Heart right ventricle (tissue), 16 donors: ENCODE measurements at regions not wholly inside any gene's neighbourhood (a gene's known extent, or its start where the extent isn't known, plus 50 kb on each side); places are given as distances from the start of the nearest gene placed in this dataset.
A peak's percentile ranks its signal among the peaks of the same experiment; 100 is the strongest.

Experiments used
- ATAC-seq, 8 donors: fragments of 200-7000 bp; cut with Tn5 transposase; one replicate each; pipeline ENCODE4 v1.9.1; 2020; ENCODE audit warnings: mild to moderate bottlenecking in 8 of 8, moderate library complexity in 8 of 8, moderate number of reproducible peaks in 1 of 8
- DNase-seq, 2 donors: peaks; one replicate each; pipeline ENCODE4 v3.0.0-alpha.2; 2020
- H3K27ac ChIP-seq, 10 donors: fragments of 200-600 bp; sonication (generic) in 2 of 10; one replicate each; pipeline versions ENCODE4 v1.5.0 to v1.8.0; 2020 to 2022; ENCODE audit warnings: mild to moderate bottlenecking in 3 of 10
- H3K27me3 ChIP-seq, 7 donors: fragments of 200-600 bp; one replicate each; pipeline ENCODE4 v1.8.0; 2021 to 2022; ENCODE audit warnings: mild to moderate bottlenecking in 2 of 7
- H3K36me3 ChIP-seq, 9 donors: fragments of 200-600 bp; sonication (generic) in 1 of 9; one replicate each; pipeline versions ENCODE4 v1.5.0 to v1.8.0; 2020 to 2022; ENCODE audit warnings: mild to moderate bottlenecking in 2 of 9
- H3K4me1 ChIP-seq, 9 donors: fragments of 200-600 bp; sonication (generic) in 1 of 9; one replicate each; pipeline versions ENCODE4 v1.5.0 to v1.8.0; 2020 to 2022; ENCODE audit warnings: mild to moderate bottlenecking in 4 of 9
- H3K4me3 ChIP-seq, 10 donors: fragments of 200-600 bp; sonication (generic) in 2 of 10; one replicate each; pipeline versions ENCODE4 v1.5.0 to v1.8.0; 2020 to 2022; ENCODE audit warnings: mild to moderate bottlenecking in 7 of 10, moderate library complexity in 2 of 10
- H3K9me3 ChIP-seq, 11 donors: fragments of 200-600 bp in 10 of 11; sonication (generic) in 2 of 11; one replicate each; pipeline versions ENCODE4 v1.5.0 to v1.8.0; 2013 to 2022; ENCODE audit warnings: mild to moderate bottlenecking in 2 of 11, control low read depth in 1 of 11, moderate library complexity in 1 of 11
- WGBS, 2 donors: extraction: QIAGEN DNeasy Blood & Tissue Kit; methylation state at CpG; one replicate each; pipeline ENCODE4 v1.1.7; 2013; ENCODE audit warnings: inconsistent platforms in 1 of 2; 5-methylcytosine and 5-hydroxymethylcytosine counted together
- intact Hi-C, 10 donors: fragments of 100-400 bp; cut with DNase I; formaldehyde crosslinking; loops; one replicate each; pipeline versions ENCODE4 v1.11.1 to v1.14.2; 2022
- TF ChIP-seq, protein P1 (sequence below), 9 donors: fragments of 200-600 bp; sonication (generic) in 2 of 9; IDR thresholded peaks; one replicate each; pipeline versions ENCODE4 v1.5.0 to v1.8.0; 2021 to 2022; ENCODE audit warnings: antibody characterized with exemption in 9 of 9, mild to moderate bottlenecking in 5 of 9, moderate library complexity in 1 of 9
- donor health status: Arrhythmogenic right ventricular cardiomyopathy.
- donor health status: ischemic (EF 13 %, LVEDD 7.1; RV severe dilation, severe dysfunction).
- donor health status: healthy with polysubstance abuse.
- donor health status: DM: no; HTN: yes; CAD: no.
- donor health status: DM: no; HTN: no; CAD: no.
- donor health status: ischemic (EF 25% LVEDD 6.9; RV normal size, moderate dysfunction).
- donor health status: ischemic (EF 25% LVEDD 5.7; RV mildly dilated, moderate dysfunction).
- donor health status: healthy.
- donor health status: DM: yes; HTN: yes; CAD: no.
- donor health status: Ischemic cardiomyopathy.
- donor health status: ischemic (EF 35%, LVEDD 5.7; RV mildly dilated, moderate dysfunction).
- donor health status: nonischemic (EF 11% LVEDD 7.7; RV severe dilation, severe dysfunction).
- donor health status: DM: yes; HTN: yes; CAD: no.
- donor health status: PGD.
- donor health status: ischemic (EF 29% LVEDD 5.4; RV normal size, mild dysfunction).
- donor health status: nonischemic (EF 23%, LVEDD 6.1; RV moderate dilation, normal function).

DNA sequence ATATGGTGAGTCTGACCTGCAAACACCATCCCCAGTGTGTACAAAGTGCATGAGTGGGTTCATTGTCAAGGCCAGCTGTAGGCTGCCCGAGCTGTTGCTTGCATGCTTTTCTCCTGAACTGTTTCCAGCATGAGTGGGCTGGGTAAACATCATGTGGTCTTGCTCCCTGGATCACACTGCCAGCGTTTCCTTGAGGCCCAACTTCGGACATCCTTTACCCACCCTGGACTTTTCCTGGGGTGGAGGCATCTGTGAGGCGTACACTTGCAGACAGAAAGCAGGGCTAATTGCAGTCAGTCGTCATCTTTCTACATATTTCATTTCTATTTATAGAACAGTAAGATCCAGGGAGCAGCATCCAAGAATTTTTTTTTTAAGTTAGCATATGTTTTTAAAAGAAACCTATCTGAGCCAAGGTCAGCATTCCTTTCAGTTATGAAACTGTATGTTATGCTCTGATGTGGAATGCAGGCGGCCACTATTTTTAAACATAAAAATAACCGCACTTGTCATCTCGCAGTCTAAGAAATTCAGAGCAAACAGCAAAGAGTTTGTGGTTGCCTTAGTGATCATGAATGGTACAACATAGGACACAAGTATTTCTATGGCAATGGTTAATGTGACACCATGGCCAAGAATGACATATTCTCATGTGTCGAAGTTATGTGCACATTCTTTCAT, 106.5 kb upstream of the DMRT1 start:
- Histone ChIP-seq H3K9me3 (no peaks in the 10 kb centered on the region), H3K27me3 (no peaks in the 10 kb centered on the region), H3K4me1 (peaks cover 24 to 62% (median 47%) of the 10 kb centered on the region in 9 donors), H3K4me3 (no peak overlapping the region), H3K27ac (peak overlapping the region; percentile 10 to 93 (median 82)), H3K36me3 (peaks cover 0 to 91% (median 38%) of the 10 kb centered on the region in 9 donors)
- WGBS, 2 donors, result 8 to 16% methylated on average over 9 of the region's 9 CpGs
- intact Hi-C loops, result loop anchor here in 2 of 10 donors (5.0 kb wide), 1 partner anchor 43 kb away; no protein-coding TSS in a partner anchor
- peak in 1 of 2 donors; percentile 56 for DNase-seq
- TF ChIP-seq, protein P1, sequence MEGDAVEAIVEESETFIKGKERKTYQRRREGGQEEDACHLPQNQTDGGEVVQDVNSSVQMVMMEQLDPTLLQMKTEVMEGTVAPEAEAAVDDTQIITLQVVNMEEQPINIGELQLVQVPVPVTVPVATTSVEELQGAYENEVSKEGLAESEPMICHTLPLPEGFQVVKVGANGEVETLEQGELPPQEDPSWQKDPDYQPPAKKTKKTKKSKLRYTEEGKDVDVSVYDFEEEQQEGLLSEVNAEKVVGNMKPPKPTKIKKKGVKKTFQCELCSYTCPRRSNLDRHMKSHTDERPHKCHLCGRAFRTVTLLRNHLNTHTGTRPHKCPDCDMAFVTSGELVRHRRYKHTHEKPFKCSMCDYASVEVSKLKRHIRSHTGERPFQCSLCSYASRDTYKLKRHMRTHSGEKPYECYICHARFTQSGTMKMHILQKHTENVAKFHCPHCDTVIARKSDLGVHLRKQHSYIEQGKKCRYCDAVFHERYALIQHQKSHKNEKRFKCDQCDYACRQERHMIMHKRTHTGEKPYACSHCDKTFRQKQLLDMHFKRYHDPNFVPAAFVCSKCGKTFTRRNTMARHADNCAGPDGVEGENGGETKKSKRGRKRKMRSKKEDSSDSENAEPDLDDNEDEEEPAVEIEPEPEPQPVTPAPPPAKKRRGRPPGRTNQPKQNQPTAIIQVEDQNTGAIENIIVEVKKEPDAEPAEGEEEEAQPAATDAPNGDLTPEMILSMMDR (IDR thresholded peaks at IDR 0.05), result no peak
- ATAC-seq, result peak; percentile 27 to 63 (median 44)

DNA sequence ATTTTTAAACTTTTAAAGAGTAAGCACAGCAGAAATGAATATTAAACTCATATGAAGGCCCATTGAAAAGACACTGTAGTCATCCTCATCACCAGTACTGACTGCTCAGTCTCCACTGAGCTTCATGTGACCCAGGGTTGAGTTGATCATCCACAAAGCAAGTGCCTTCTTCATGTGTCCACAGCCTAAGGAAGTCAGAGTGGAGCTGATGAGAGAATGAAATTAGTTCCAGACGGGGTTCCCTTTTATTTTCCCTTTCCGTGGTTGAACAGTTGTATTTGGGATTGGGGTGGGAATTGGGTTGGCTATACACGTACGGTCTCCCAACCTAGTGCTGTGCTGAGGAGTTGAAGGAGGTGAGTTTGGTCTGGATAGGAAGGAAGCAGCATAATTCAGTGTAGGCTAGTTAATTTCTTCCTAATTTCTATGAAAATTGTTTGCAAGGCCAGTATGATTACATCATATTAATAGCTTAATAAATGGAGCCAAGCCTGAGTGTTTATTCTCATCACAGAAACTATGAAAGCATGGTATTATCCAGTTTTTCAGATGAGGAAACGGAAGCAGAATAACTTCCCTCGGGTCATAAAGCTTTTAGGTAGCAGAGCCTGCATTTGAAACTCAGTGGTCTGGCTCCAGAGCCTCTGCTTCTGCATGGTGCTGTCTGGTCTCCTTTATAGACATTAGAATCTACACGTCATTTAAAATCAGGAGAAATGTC, 103.9 kb upstream of the DMRT1 start:
- H3K27ac ChIP-seq, result peak overlapping the region; percentile 37 to 94 (median 87)
- no peak for DNase-seq
- peaks cover 24 to 67% (median 47%) of the 10 kb centered on the region in 9 donors for H3K4me1 ChIP-seq
- peak in 6 of 8 donors; percentile 2 to 10 (median 2) for ATAC-seq
- TF ChIP-seq, protein P1 (IDR thresholded peaks at IDR 0.05), result no peak
- intact Hi-C loops, result loop anchor here in 2 of 10 donors (5.0 kb wide), 1 partner anchor 45 kb away; no protein-coding TSS in a partner anchor
- no peaks in the 10 kb centered on the region for H3K27me3 ChIP-seq
- 47 to 61% methylated on average over 7 of the region's 7 CpGs for WGBS, 2 donors
- peaks cover 0 to 91% (median 41%) of the 10 kb centered on the region in 9 donors for H3K36me3 ChIP-seq
- H3K9me3 ChIP-seq, result no peaks in the 10 kb centered on the region
- H3K4me3 ChIP-seq, result no peak overlapping the region

DNA sequence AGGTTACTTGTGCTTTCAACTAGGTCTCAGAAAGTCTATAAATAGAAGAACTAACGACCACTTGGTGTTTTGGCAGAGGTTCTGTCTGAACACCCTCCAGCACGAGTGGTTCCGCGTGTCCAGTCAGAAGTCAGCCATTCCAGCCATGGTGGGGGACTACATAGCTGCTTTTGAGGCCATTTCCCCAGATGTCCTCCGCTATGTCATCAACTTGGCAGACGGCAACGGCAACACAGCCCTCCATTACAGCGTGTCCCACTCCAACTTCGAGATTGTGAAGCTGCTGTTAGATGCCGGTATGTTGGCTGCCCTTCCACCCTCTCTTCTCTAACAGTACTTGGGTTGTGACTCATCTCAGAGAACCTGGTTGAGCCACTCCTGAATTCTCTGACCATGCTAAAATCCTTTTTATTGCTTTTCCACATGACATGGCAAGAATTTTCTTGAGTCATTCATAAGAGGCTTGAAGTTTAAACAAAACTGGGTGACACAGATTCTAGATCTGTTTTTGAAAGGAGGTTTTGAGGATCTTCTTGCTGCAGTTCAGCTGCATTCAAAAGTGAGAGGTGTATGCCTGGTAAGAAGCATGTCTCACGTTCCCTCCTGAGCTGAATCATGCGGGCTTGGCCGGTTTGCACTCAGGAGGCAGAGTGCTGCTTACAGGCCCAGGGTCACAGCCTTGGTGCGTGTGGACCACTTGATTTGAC, 103.1 kb upstream of the DMRT1 start:
- intact Hi-C loops, result loop anchor here in 2 of 10 donors (5.0 kb wide), 1 partner anchor 46 kb away; no protein-coding TSS in a partner anchor
- peaks cover 0 to 91% (median 41%) of the 10 kb centered on the region in 9 donors for H3K36me3 ChIP-seq
- WGBS, 2 donors, result 52 to 56% methylated on average over 14 of the region's 14 CpGs
- ATAC-seq, result peak; percentile 70 to 89 (median 82)
- TF ChIP-seq, protein P1 (IDR thresholded peaks at IDR 0.05), result no peak
- peak overlapping the region; percentile 37 to 94 (median 87) for H3K27ac ChIP-seq
- H3K9me3 ChIP-seq, result no peaks in the 10 kb centered on the region
- DNase-seq, result peak; percentile 42 to 76
- no peak overlapping the region for H3K4me3 ChIP-seq
- no peaks in the 10 kb centered on the region for H3K27me3 ChIP-seq
- peaks cover 24 to 75% (median 52%) of the 10 kb centered on the region in 9 donors for H3K4me1 ChIP-seq

DNA sequence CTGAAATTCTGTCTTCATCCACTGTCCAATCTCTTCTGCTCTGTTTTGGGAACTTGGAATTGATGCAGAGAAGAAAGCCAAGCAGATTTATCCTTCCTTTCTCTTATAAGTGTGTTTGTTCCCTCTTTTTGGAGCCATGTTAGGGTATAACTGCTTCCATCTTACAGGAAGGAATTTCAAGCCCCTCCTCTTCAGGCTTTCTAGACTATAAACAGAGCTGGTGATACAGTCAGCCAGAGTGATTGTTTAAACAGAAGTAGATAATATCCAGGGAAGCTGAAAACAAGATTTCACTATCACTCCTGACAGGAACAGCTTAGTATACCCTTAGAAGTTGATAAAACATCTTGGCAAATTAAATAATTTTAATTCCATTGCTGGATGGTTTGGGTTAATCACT, 102.1 kb upstream of the DMRT1 start:
- Histone ChIP-seq H3K36me3 (peaks cover 0 to 96% (median 45%) of the 10 kb centered on the region in 9 donors), H3K4me3 (no peak overlapping the region), H3K27ac (peak overlapping the region; percentile 37 to 94 (median 87)), H3K4me1 (peaks cover 20 to 77% (median 51%) of the 10 kb centered on the region in 9 donors), H3K27me3 (no peaks in the 10 kb centered on the region), H3K9me3 (no peaks in the 10 kb centered on the region)
- DNase-seq (no peak), ATAC-seq (peak in 1 of 8 donors; percentile 10)
- intact Hi-C loops, result loop anchor here in 2 of 10 donors (5.0 kb wide), 1 partner anchor 47 kb away; no protein-coding TSS in a partner anchor
- TF ChIP-seq, protein P1 (IDR thresholded peaks at IDR 0.05), result no peak
